ENCODE measurements at regions not wholly inside any gene's neighbourhood (a gene's known extent, or its start where the extent isn't known, plus 50 kb on each side); places are given as distances from the start of the nearest gene placed in this dataset.

DNA sequence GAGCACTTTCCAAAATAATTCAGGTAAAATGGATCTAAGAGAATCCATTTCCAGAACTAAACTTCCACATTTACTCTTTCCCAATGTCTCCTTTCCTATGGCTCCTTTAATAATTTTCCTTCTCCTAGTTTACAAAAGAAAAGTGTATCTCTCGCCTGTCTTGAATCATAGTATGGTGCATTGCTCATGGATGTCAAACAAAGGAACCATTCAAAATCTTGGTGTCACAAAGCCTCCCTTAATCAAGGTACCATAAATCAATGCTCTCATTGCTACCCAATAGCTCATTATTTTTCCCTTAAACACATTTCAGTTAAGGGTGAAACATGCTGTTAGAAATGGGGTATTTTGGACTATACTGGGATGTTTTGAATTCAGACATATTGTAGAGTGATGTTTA is 57.6 kb upstream of the KCNMA1 start:
- no peak for DNase-seq (ENCODE audit: low spot score)
- Histone ChIP-seq H3K4me3 (no peak overlapping the region), H3K27ac (no peak overlapping the region)
- TF ChIP-seq, protein P1, sequence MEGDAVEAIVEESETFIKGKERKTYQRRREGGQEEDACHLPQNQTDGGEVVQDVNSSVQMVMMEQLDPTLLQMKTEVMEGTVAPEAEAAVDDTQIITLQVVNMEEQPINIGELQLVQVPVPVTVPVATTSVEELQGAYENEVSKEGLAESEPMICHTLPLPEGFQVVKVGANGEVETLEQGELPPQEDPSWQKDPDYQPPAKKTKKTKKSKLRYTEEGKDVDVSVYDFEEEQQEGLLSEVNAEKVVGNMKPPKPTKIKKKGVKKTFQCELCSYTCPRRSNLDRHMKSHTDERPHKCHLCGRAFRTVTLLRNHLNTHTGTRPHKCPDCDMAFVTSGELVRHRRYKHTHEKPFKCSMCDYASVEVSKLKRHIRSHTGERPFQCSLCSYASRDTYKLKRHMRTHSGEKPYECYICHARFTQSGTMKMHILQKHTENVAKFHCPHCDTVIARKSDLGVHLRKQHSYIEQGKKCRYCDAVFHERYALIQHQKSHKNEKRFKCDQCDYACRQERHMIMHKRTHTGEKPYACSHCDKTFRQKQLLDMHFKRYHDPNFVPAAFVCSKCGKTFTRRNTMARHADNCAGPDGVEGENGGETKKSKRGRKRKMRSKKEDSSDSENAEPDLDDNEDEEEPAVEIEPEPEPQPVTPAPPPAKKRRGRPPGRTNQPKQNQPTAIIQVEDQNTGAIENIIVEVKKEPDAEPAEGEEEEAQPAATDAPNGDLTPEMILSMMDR (IDR thresholded peaks at IDR 0.05) = no peak

GRCh38 chr10:77692782-77693181 is 55.2 kb upstream of the KCNMA1 start:
- TF ChIP-seq, protein P1 (IDR thresholded peaks at IDR 0.05) = no peak

GRCh38 chr10:77689339-77689738 is 51.7 kb upstream of the KCNMA1 start:
- no peak for DNase-seq (ENCODE audit: low spot score)
- Histone ChIP-seq H3K27ac (no peak overlapping the region), H3K4me3 (no peak overlapping the region)
- TF ChIP-seq, protein P1 (IDR thresholded peaks at IDR 0.05) = no peak

More at GRCh38 chr10:77692782-77693181, 55.2 kb upstream of the KCNMA1 start:
- no peak for DNase-seq (ENCODE audit: low spot score)
- Histone ChIP-seq H3K4me3 (no peak overlapping the region), H3K27ac (no peak overlapping the region)

DNA sequence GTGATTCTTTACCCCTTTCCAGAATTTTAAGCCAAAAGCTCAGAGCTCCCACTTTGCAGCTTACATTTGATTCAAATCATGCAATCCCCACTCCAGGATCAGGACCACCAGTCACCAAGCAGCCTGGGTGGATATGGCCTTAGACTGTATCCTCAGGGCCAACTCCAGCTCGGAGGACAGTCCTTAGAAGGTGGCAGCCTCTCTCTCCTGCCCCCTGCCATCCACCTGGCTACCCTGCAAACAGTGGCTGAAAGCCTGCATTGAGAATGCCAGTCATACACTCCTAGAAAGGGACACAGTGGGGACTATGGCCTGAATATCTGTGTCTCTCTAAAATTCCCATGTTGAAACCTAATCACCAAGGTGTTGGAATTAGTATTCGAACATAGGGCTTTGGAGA is 50.0 kb upstream of the KCNMA1 start:
- H3K4me3 ChIP-seq = no peak overlapping the region
- no peak for DNase-seq (ENCODE audit: low spot score)
- no peak overlapping the region for H3K27ac ChIP-seq
- TF ChIP-seq, protein P1 (IDR thresholded peaks at IDR 0.05) = no peak
